SK-N-MC (cell line): ENCODE measurements at regions not wholly inside any gene's neighbourhood (a gene's known extent, or its start where the extent isn't known, plus 50 kb on each side); places are given as distances from the start of the nearest gene placed in this dataset.
"Not testable (repeated sequence)": the region's sequence is repeated elsewhere in the genome, so short reads cannot be mapped to it uniquely, and the experiment has no call there.

ENCODE experiments used
- DNase-seq: peaks from one replicate; pipeline ENCODE4 v3.0.0-alpha.2; 2011; ENCODE audit warnings: low read depth, low spot score
- H3K27ac ChIP-seq: fragments of 200-600 bp; sonication (generic); 2 replicates; pipeline ENCODE4 v1.5.1; 2016; ENCODE audit warnings: mixed run types
- H3K36me3 ChIP-seq: fragments of 200-600 bp; sonication (generic); 2 replicates; pipeline ENCODE4 v1.6.1; 2017; ENCODE audit warnings: antibody characterized with exemption, low read length, mixed read lengths; ENCODE audit not compliant: insufficient read depth
- H3K4me3 ChIP-seq: fragments of 200-600 bp; sonication (generic); 2 replicates; pipeline ENCODE4 v1.5.1; 2016
- H3K9ac ChIP-seq: fragments of 200-600 bp; sonication (generic); 2 replicates; pipeline ENCODE4 v1.8.0; 2017; ENCODE audit warnings: mixed run types, mixed read lengths; ENCODE audit not compliant: insufficient read length
- H3K9me3 ChIP-seq: fragments of 200-600 bp; sonication (generic); 2 replicates; pipeline ENCODE4 v1.6.1; 2017; ENCODE audit warnings: low read depth, mild to moderate bottlenecking, antibody characterized with exemption, low read length, moderate library complexity, mixed read lengths
- EZH2 ChIP-seq: fragments of 200-600 bp; sonication (generic); IDR thresholded peaks from one replicate; pipeline ENCODE4 v1.6.1; 2017; ENCODE audit warnings: antibody characterized with exemption
- FOXP2 ChIP-seq: optimal IDR thresholded peaks from 2 replicates; pipeline ENCODE3; 2011; ENCODE audit warnings: mild to moderate bottlenecking, moderate library complexity; ENCODE audit not compliant: insufficient read depth; ENCODE audit errors: extremely low read length, control extremely low read depth
- POLR2AphosphoS5 ChIP-seq: IDR thresholded peaks from 2 replicates; pipeline ENCODE4 v1.6.1; 2012; ENCODE audit warnings: mild to moderate bottlenecking, low read depth, low read length, borderline replicate concordance

- no peaks in the 10 kb centered on the region for H3K36me3 ChIP-seq
- no peak overlapping the region for H3K9ac ChIP-seq
- DNase-seq: no peak
- TF ChIP-seq EZH2: no peak
- TF ChIP-seq POLR2AphosphoS5: no peak
- H3K9me3 ChIP-seq: no peaks in the 10 kb centered on the region
- no peak overlapping the region for H3K4me3 ChIP-seq
- H3K27ac ChIP-seq: no peak overlapping the region
Measured at GRCh38 chr10:120188950-120189349, 268.1 kb upstream of the PLPP4 start.

DNA sequence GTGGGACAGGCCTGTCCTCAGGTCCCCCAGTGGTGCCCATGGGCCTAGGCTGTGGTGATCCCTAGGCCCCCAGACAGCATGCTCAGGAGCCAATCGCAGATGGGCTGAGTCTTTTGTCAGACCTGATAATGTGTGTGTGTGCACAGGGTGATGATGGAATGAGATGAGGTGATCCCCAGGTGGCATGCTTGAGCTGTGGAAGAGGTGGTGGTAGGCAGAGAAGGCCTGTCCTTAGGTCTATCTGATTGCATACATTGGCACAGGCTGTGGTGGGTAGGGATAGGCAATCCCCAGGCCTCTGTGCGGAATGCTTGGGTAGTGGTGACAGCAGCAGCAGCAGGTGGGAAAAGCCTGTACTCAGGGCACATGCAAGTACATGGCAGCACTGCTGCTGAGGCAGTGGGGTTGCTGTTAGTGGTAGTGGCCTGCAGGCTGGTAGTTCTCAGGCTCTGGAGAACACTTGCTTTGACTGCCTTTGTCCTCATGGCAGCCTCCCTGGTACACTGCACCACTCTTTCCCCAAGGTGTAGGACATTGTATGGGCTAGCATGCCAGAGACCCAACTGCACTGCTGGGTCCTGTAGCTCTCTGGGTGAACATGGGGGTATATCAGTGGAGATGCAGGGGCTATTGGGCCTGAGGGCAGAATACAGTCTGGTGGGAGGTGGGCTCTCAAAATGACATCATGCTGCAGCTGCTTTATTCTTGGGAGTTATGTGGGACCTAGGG lies 260.9 kb upstream of the PLPP4 start:
- H3K36me3 ChIP-seq: no peaks in the 10 kb centered on the region
- no peak overlapping the region for H3K27ac ChIP-seq
- DNase-seq: no peak
- no peak for TF ChIP-seq EZH2
- TF ChIP-seq FOXP2: no peak
- no peak for TF ChIP-seq POLR2AphosphoS5
- no peak overlapping the region for H3K4me3 ChIP-seq
- no peak overlapping the region for H3K9ac ChIP-seq
- no peaks in the 10 kb centered on the region for H3K9me3 ChIP-seq

- DNase-seq: no peak
- TF ChIP-seq POLR2AphosphoS5 (no peak), EZH2 (no peak), FOXP2 (no peak)
- H3K9me3 ChIP-seq: no peaks in the 10 kb centered on the region
- no peaks in the 10 kb centered on the region for H3K36me3 ChIP-seq
- H3K4me3 ChIP-seq: no peak overlapping the region
- no peak overlapping the region for H3K9ac ChIP-seq
- no peak overlapping the region for H3K27ac ChIP-seq
Measured at GRCh38 chr10:120204877-120205276, 252.2 kb upstream of the PLPP4 start.

- DNase-seq: no peak
- H3K36me3 ChIP-seq: no peaks in the 10 kb centered on the region
- no peak overlapping the region for H3K27ac ChIP-seq
- no peak overlapping the region for H3K4me3 ChIP-seq
- H3K9ac ChIP-seq: no peak overlapping the region
- H3K9me3 ChIP-seq: no peaks in the 10 kb centered on the region
- TF ChIP-seq EZH2 (no peak), POLR2AphosphoS5 (no peak), FOXP2 (no peak)
Measured at GRCh38 chr10:120205368-120206018, 251.5 kb upstream of the PLPP4 start.

- Histone ChIP-seq H3K9me3 (no peaks in the 10 kb centered on the region), H3K27ac (no peak overlapping the region), H3K9ac (no peak overlapping the region), H3K36me3 (no peaks in the 10 kb centered on the region), H3K4me3 (no peak overlapping the region)
- TF ChIP-seq POLR2AphosphoS5 (no peak), FOXP2 (no peak), EZH2 (no peak)
- no peak for DNase-seq
Measured at GRCh38 chr10:120208488-120208887, 248.5 kb upstream of the PLPP4 start.

DNA sequence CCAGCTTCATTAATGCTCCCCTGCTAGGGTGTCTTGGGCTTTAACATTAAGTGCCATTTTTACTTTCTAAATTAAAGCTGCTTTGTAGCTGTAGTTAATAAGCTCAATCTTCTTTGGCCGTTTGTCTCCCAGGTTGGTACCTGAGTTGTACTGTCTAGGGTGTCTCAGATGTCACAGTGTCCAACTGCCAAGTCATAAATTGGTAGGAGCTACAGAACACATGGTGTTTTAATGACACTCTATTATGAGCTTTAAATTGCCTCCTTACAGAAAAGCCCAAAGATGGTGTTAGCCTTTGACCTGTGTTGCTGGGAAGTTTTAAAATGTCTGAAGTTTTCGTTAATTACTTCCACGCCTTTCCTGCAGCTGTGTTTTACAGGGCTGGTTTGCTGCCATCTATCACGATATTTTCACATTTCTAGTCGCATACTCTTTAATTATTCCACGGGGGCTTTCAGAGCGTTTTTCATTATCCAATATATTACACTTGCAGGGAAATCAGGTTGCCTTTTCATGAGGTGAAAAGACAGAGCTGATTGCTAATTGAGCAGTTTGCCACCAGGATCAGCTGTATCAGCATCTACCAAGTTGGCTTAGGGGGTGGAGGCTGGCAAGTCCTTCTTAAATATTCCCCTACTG lies 247.8 kb upstream of the PLPP4 start:
- H3K9me3 ChIP-seq: no peaks in the 10 kb centered on the region
- no peak for DNase-seq

GRCh38 chr10:120212275-120212674 lies 244.8 kb upstream of the PLPP4 start:
- no peak for DNase-seq

More for the DNA sequence above, 247.8 kb upstream of the PLPP4 start:
- Histone ChIP-seq H3K4me3 (no peak overlapping the region), H3K36me3 (no peaks in the 10 kb centered on the region), H3K27ac (no peak overlapping the region), H3K9ac (no peak overlapping the region)
- TF ChIP-seq FOXP2 (no peak), EZH2 (no peak), POLR2AphosphoS5 (no peak)

DNA sequence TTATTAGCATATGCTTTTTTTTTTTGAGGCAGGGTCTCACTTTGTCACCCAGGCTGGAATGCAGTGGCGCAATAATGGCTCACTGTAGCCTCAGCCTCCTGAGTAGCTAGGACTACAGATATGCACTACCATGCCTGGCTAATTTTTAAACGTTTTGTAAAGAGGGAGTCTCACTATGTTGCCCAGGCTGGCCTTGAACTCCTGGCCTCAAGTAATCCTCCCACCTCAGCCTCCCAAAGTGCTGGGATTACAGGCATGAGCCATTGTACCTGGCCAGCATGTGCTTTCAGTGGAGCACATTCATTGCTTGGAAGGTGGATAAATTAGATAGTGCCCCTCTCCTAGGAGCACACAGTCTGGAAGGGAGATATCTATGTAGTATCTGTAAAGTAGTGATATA lies 243.7 kb upstream of the PLPP4 start:
- not testable (repeated sequence) for DNase-seq, H3K4me3 ChIP-seq, H3K9ac ChIP-seq, H3K36me3 ChIP-seq, H3K9me3 ChIP-seq, H3K27ac ChIP-seq

More at GRCh38 chr10:120212275-120212674, 244.8 kb upstream of the PLPP4 start:
- TF ChIP-seq FOXP2 (no peak), EZH2 (no peak), POLR2AphosphoS5 (no peak)
- Histone ChIP-seq H3K9ac (no peak overlapping the region), H3K27ac (no peak overlapping the region), H3K9me3 (no peaks in the 10 kb centered on the region), H3K4me3 (no peak overlapping the region), H3K36me3 (no peaks in the 10 kb centered on the region)
